ENCODE measurements at regions not wholly inside any gene's neighbourhood (a gene's known extent, or its start where the extent isn't known, plus 50 kb on each side); places are given as distances from the start of the nearest gene placed in this dataset.

DNA sequence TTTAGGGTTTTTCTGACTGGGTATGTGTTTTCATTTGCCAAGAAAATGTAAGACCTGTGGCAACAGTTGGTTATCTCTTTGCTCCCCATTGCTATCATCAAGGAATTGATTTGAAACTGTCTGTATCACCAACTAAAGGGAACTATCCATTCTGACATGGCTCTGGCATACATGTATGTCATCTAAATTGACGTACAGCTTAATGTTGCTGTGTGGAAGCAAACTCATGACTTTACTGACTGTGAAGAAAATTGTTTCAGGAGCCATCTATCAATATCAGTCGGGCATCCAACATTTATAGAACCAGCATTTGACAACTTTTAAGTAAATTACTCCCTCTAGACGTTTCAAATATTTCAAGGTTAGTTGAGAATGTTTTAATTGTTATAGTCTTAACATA lies 555.8 kb upstream of the EPHA7 start:
- DNase-seq (ENCODE audit: low read depth in 4 of 4, low spot score in 3 of 4), result no peak

DNA sequence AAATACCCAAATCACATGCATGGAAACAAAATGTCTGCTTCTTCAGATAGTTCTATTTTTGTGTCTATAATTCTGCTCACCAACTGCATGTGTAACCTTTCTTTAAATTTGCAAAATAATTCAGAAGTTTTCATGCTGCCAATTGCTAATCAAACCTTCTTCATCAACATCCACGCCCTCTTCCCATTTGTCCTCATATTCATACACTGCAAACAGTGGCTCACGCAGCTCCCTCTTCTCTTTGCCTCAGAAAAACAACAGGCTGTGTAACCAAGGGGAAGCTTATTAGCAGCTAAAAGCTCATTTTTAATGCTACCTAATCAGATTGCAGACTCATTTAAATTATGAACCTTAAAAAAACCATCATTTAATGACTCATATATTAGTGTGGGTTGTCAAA lies 555.0 kb upstream of the EPHA7 start:
- DNase-seq (ENCODE audit: low read depth in 4 of 4, low spot score in 3 of 4), result no peak

DNA sequence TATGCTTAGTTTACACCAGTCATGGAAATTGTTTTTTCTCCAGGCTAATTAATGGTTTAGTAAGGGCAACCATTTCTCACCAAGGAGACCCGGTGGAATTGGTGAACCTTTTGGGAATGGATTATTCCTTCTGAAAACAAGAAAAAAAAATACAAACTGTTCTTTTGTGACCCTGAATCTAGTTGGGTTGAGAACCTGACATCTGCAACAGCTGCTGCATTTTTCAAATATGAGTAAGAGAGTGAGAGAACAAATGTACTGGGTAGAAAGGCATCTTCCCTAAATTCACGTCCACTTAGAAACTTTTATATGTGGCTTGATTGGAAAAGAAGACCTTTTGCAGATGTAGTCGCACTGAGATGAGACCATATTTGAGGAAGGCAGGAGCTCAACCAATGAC lies 553.4 kb upstream of the EPHA7 start:
- DNase-seq (ENCODE audit: low read depth in 4 of 4, low spot score in 3 of 4), result no peak

DNA sequence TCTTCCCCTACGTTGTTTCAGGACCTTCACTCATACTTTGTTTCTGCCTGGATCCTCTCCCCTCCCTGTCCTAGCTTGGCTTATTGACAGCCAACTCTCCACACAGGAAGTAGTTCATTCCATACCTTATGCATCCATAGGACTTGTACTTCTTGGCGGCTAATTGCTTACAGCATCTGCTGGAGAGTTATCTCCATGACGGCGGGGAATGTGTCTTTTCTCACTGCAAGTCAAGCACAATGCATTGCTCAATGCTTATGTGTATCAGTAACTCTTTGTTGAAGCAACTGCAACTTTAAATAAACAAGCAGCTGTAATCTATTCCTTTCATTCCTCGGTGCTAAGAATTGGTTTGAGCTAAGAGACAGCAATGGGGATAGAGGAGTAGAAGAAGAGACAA lies 551.3 kb upstream of the EPHA7 start:
- DNase-seq (ENCODE audit: low read depth in 4 of 4, low spot score in 3 of 4), result no peak

DNA sequence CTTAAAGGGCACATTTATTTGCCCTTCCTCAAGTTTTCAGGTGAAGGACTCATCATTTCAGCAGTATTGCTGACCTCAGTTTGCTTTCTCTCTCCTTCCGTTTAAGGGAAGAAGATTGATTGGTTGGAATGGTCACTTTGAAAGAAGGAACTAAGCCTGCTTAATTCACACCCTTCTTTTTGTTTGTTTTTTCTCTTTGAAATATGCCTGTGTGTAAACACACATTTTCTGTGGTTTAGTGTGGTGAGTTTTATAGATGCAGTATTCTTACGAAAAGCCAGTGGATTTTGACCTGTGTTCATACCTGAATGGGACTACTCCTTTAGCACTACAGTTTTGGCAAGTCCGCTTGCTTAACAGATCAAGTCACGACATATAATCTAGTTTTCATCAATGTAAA lies 548.8 kb upstream of the EPHA7 start:
- DNase-seq (ENCODE audit: low read depth in 4 of 4, low spot score in 3 of 4), result no peak

DNA sequence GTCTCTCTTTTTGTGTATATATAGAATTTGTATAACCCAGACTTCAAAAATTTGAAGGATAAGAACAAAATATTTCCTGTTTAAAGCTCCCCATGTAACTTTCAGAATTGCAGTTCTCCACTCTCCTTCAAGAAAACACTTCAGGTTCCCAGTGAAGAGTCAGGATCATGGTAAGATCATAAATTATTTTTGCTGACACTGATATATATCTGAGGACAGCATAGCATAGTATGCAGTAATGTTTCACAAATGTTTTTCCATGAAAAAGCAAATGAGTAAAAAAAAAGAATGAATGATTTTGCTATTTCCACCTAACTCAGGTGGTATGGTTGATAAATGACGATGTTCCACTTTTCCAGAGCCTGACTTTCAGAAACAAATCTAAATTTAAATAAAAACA lies 545.6 kb upstream of the EPHA7 start:
- DNase-seq (ENCODE audit: low read depth in 4 of 4, low spot score in 3 of 4), result no peak

DNA sequence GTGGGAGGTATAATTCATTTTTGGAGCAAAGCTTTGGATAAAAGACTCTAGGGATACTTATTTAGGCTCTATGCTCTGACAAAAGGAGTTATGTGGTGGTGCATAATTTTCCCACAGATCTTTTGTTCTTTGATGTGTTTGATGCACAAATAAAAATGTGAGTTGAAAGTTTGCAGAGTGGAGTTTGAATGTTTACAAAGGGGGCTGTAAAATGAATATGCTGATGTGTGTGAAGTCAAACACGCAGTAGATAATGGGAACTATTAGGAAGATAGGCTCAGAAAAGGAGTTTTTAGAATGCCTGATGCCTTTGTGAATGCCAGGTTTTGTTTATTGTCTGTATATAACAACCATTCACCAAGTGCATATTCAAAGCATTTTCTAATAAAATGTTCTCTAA lies 545.0 kb upstream of the EPHA7 start:
- DNase-seq (ENCODE audit: low read depth in 4 of 4, low spot score in 3 of 4), result no peak

DNA sequence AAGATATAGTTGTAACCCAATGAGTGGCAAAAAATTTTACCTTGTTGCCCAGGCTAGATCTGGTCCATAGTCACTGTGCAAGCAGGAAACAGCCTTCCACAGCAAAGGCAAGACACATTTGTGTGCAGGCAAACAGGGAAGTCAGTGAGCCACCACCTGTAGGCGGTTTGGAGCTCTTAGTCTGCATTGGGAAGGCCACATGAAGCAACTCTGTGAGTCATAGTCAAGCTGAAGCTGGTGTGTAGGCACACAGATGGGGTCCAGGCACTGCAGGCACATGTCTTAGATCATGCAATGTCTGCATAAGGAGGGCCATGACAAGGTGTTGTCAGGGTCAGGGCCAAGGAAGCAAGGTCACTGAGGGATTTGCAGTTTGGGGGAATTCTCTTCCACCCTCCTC lies 543.2 kb upstream of the EPHA7 start:
- DNase-seq (ENCODE audit: low read depth in 4 of 4, low spot score in 3 of 4), result no peak

DNA sequence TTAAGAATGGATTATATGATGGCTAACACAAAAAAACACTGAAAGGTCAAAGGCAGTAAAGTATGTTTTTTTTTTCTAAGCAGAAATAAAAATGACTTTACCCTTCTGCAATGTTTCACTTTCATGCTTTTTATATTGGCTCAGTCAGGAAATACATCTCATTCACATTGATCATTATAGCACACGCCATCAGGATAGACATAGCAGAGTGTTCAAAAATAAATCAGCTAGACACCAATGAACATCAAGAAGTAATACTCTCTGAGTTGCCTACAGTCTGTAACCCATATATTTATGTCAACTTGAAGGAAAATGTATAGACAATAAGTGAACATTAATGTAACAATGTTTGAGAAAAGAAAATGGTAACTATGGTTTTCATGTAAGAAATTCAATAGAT lies 535.2 kb upstream of the EPHA7 start:
- DNase-seq (ENCODE audit: low read depth in 4 of 4, low spot score in 3 of 4), result no peak

DNA sequence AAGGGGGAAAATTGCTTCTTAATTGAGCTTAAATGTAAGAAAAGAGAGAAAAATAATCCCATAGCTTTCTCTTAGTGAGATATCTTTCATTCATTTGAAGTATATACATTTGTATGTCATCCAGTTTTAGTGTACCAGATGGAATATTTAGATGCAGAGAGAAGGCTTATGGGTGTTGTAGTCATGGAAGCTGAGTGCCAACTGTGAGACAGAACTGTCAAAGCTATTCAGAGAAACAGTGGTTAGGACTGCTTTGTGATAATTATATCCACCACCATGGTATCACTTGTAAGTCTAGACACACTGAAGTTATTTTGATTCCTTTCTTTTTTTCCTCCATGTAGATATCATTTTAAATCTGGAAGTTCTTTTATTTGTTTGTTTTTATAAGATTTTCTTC lies 524.3 kb upstream of the EPHA7 start:
- no peak for DNase-seq (ENCODE audit: low read depth in 4 of 4, low spot score in 3 of 4)

DNA sequence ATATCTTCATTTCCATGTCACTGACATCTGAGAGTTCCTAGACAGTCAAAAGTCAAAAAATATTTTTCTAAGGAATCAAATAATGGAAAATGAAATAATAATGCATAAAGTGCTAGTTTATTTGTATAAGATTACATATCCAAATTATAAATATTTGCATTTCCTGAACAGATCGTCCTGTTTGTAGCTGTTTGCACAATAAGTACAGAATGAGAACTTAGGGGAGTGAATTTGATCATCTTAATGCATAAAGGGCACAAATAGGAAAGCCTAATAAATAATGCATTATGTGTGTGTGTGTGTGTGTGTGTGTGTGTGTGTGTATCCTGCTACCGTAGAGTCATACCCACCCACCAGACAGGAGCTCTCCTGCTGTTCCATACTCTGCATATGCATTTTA lies 521.0 kb upstream of the EPHA7 start:
- DNase-seq (ENCODE audit: low read depth in 4 of 4, low spot score in 3 of 4), result no peak

DNA sequence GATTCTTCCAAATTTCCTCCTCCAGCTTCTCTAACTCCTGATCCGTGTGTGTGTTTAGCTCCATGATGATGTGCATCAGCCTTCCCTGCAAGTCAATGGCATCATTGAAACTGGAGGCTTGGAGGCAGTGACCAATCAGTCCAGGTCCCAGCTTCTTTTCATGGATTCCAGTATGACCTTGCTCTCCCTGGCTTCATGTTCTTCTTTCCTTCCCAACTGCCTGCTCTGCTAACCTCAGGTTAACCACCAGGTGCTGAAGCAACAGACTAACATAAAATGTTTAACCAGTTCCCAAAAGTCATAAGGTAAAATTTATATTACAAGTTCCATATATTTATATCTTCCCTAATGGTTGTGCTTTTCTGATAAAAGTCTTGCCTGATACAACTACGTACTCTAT lies 512.8 kb upstream of the EPHA7 start:
- no peak for DNase-seq (ENCODE audit: low read depth in 4 of 4, low spot score in 3 of 4)

DNA sequence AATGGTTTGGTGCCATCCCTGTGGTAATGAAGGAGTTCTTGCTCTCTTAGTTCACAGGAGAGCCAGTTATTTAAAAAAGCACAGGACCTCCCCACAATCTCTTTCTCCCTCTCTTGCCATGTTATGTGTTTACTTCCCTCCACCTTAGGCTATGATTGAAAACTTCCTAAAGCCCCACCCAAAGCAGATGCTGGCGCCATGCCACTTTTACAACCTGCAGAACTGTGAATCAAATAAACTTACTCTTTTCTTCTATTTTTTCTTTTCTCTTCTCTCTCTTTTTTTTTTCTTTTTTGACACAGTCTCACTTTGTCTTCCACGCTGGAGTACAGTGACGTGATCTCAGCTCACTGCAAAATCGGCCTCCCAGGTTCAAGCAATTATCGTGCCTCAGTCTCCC lies 508.4 kb upstream of the EPHA7 start:
- DNase-seq (ENCODE audit: low read depth in 4 of 4, low spot score in 3 of 4), result no peak

DNA sequence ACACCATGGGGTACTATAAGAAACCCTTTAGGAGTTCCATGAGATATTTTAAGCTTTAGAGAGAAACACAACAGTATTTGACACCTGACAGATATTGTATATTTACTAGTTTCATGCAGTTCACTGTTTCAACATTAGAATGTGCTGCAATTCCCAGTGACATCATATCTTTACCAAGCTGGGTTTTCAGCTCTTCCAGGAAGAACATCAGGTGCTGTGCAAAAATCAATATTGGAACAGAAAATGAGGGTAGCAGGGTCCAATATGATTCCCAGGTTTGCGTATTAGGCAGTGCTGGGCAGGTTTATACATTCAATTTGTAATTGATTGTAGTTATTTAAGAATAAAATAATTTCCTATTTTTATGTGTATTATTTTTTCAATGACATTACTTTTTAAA lies 500.0 kb upstream of the EPHA7 start:
- no peak for DNase-seq (ENCODE audit: low read depth in 4 of 4, low spot score in 3 of 4)

DNA sequence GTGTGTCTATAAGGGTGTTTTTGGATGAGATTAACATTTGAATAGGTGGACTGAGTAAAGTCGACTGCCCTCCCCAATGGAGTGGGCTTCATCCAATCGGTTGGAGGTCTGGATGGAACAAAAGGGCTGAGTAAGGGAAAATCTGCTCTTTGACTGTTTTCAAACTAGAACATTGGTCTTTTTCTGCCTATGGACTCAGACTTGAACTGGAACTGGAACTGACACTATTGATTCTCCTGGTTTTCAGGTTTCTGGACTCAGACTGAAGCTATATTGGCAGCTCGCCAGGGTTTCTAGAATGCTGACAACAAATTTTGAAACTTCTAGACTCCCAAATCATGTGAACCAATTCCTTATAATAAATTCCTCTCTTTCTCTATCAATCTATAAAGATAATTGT lies 498.9 kb upstream of the EPHA7 start:
- DNase-seq (ENCODE audit: low read depth in 4 of 4, low spot score in 3 of 4), result no peak

DNA sequence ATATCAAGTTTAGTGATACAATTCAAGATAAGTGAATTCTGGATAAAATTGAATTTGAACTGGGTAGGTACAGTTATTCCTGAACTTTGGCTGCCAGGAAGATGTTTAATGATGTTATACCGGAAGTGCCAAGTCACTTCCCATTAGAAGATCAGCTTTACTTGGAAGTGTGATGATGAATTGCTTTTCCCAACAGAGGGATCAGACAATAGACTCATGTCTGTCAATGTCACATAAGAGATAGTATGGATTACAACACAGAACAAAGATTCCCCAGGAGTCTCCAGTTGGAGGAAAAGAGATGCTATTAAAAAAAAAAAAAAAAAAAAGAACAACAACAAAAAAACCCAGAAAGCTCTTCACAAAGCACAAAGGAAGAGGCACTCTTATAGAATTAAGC lies 497.9 kb upstream of the EPHA7 start:
- DNase-seq (ENCODE audit: low read depth in 4 of 4, low spot score in 3 of 4), result no peak

DNA sequence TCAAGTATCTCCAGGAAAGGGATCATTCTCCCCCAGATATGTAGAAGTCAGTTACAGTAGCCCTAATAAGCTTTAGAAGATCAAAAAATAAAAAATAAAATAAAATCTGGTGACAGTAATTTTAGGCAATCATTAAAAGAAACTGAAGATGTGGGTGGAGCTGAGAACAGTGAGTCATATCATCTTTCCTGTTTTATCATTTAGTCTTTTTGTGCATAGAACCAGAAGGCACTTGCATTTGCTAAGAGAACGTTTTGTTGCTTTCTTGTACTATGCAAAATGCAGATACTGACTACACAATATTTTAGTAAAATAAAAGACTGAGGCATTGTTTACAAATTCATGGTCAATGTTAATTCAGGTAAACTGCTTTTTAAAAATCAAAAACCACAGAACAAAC lies 497.4 kb upstream of the EPHA7 start:
- no peak for DNase-seq (ENCODE audit: low read depth in 4 of 4, low spot score in 3 of 4)

DNA sequence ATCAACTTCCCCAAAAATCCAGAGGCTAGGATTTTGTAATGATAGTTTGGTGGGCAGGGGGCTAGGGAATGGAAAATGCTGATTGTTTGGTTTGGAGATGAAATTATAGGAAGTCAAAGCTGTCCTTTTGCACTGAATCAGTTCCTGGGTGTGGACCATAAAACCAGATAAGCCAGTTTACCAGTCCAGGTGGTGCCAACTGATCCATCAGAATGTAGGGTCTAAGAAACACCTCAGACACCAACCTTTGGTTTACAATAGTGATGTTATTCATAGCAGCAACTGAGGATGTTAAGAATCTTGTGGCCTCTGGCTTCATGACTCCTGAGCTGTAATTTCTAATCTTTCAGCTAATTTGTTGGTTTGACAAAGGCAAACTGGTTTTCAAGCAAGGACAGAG lies 496.6 kb upstream of the EPHA7 start:
- DNase-seq (ENCODE audit: low read depth in 4 of 4, low spot score in 3 of 4), result no peak

DNA sequence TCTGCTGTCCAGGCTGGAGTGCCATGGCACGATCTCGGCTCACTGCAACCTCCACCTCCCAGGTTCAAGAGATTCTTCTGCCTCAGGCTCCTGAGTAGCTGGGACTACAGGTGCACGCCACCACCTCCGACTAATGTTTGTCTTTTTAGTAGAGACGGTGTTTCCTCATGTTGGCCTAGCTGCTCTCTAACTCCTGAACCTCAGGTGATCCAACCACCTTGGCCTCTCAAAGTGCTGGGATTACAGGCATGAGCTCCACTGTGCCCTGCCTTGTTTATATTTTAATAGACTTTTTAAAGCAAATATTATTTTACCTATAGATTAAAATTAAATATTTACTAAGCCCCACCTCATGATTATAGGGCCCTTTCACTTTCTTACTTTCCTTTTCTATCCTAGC lies 483.2 kb upstream of the EPHA7 start:
- DNase-seq (ENCODE audit: low read depth in 4 of 4, low spot score in 3 of 4), result no peak

DNA sequence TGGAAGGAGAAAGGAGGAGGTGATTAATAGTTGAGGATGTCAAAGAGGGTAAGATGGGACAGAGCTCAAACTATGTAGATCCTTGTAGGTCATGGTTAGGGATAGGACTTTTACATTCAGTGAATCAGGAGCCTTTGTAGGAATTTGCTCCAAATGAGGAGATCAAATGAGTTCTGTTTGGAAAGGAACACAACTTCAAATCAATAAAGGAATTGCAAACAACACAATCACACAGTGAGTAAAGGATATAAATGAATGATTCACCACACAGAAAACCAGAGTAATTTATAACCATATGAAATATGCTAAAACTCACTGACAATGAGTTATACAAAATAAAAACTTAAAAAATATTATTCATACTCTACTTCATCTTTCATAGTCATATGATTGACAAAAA lies 480.8 kb upstream of the EPHA7 start:
- no peak for DNase-seq (ENCODE audit: low read depth in 4 of 4, low spot score in 3 of 4)

DNA sequence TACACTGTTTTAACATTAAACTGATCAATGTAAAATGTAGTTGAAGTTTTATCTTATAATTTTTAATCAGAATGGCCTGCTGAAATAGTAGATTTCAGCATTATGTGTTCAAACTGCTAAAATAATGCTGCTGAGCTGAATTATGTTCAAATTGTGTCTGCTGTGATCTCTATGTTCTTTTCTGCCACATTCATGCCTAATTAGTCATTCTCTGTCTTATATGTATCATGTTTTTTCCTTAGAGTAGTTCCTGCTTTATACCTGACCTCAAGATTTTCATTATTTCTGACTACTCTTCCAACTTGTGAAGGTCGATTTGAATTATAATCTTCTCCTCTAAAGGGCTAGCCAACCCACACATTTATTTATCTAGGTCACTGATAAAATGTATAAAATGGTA lies 476.7 kb upstream of the EPHA7 start:
- no peak for DNase-seq (ENCODE audit: low read depth in 4 of 4, low spot score in 3 of 4)

DNA sequence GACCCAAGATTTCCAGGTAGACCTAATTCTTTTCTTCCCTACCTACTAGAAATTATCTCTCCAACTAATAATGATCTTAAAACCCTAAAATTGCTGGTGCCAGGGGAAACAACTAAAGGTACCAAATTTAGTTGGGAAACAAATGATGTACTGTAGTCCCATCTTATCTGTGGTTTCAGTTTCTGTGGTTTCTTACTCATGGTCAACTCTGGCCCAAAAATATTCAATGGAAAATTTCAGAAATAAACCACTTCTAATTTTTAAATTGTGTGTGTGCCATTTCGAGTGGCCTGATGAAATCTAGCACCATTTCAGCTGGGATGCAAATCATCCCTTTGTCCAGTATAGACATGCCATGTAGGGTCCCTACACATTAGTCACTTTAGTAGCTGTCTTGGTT lies 475.2 kb upstream of the EPHA7 start:
- DNase-seq (ENCODE audit: low read depth in 4 of 4, low spot score in 3 of 4), result no peak

DNA sequence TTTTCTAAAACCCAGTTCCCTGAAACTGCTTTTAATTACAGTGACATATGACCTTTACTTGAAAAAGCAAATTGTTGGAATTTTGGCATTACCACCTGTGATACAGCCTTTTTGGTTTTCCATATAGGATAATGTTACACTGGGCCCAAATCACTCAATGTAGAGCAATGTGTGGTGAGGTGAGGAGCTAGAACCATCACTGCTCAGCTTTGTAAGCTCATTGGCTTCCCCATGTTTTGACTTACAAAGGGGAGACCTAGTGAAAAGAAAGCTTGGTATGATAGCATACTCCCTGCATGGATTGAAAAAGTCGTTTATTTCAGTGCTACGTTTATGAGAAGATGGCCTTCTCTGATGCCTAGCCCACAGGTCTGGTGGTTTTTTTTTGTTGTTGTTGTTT lies 470.4 kb upstream of the EPHA7 start:
- DNase-seq (ENCODE audit: low read depth in 4 of 4, low spot score in 3 of 4), result no peak

DNA sequence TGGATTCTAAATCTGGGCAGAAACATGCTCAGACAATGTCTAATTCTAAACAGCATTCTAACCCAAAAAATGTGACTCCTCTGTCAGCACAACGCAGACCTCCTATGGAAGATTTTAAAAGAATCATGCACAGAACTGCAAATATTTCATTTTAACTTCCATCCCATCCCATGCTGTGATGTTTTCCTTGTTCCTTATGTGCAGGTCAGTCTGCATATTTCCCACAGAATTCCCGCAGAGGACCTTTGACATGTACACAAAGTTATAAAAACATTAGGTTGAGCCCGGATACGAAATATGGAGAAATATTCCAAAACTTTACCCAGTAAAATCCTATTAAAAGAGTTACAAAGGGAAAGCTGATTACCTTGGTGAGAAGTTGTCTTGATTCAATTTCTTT lies 467.1 kb upstream of the EPHA7 start:
- no peak for DNase-seq (ENCODE audit: low read depth in 4 of 4, low spot score in 3 of 4)
